KMS-11 (cell line): ENCODE measurements at regions not wholly inside any gene's neighbourhood (a gene's known extent, or its start where the extent isn't known, plus 50 kb on each side); places are given as distances from the start of the nearest gene placed in this dataset.

Experiments
- H2AFZ ChIP-seq: fragments of 200-600 bp; sonication (generic); 2 replicates; pipeline ENCODE4 v1.6.1; 2016; ENCODE audit warnings: antibody characterized with exemption, mixed run types, low read depth
- H3K27ac ChIP-seq: fragments of 200-600 bp; sonication (generic); 2 replicates; pipeline ENCODE4 v1.6.1; 2016; ENCODE audit warnings: mild to moderate bottlenecking, mixed run types
- H3K27me3 ChIP-seq: fragments of 200-600 bp; sonication (generic); 2 replicates; pipeline ENCODE4 v1.6.1; 2017; ENCODE audit warnings: mild to moderate bottlenecking, low read depth, mixed run types, moderate library complexity; ENCODE audit not compliant: insufficient read depth
- H3K36me3 ChIP-seq: fragments of 200-600 bp; sonication (generic); 2 replicates; pipeline ENCODE4 v1.6.1; 2017; ENCODE audit warnings: mild to moderate bottlenecking, mixed run types; ENCODE audit not compliant: insufficient read depth
- H3K4me1 ChIP-seq: fragments of 200-600 bp; sonication (generic); 2 replicates; pipeline ENCODE4 v1.6.1; 2016; ENCODE audit warnings: mild to moderate bottlenecking, low read depth, mixed run types; ENCODE audit not compliant: poor library complexity, severe bottlenecking
- H3K4me2 ChIP-seq: fragments of 200-600 bp; sonication (generic); 2 replicates; pipeline ENCODE4 v1.7.0; 2016; ENCODE audit warnings: mild to moderate bottlenecking, mixed run types
- H3K4me3 ChIP-seq: fragments of 200-600 bp; sonication (generic); IDR thresholded peaks from 2 replicates; pipeline ENCODE4 v1.6.1; 2017; ENCODE audit warnings: low read depth, low read length, mixed read lengths; ENCODE audit not compliant: insufficient read depth
- H3K79me2 ChIP-seq: fragments of 200-600 bp; sonication (generic); 2 replicates; pipeline ENCODE4 v1.6.1; 2016; ENCODE audit warnings: low read depth, mixed run types; ENCODE audit not compliant: insufficient read depth
- H3K9ac ChIP-seq: fragments of 200-600 bp; sonication (generic); 2 replicates; pipeline ENCODE4 v1.6.1; 2016; ENCODE audit warnings: mild to moderate bottlenecking, mixed run types
- H4K20me1 ChIP-seq: fragments of 200-600 bp; sonication (generic); 2 replicates; pipeline ENCODE4 v1.6.1; 2016; ENCODE audit warnings: mild to moderate bottlenecking, mixed run types; ENCODE audit not compliant: insufficient read depth
- TF ChIP-seq, protein P1 (sequence below): fragments of 200-600 bp; sonication (generic); conservative IDR thresholded peaks from 2 replicates; pipeline ENCODE4 v1.6.1; 2017; ENCODE audit warnings: low read depth, mild to moderate bottlenecking, antibody characterized with exemption, low read length, moderate library complexity, mixed read lengths

DNA sequence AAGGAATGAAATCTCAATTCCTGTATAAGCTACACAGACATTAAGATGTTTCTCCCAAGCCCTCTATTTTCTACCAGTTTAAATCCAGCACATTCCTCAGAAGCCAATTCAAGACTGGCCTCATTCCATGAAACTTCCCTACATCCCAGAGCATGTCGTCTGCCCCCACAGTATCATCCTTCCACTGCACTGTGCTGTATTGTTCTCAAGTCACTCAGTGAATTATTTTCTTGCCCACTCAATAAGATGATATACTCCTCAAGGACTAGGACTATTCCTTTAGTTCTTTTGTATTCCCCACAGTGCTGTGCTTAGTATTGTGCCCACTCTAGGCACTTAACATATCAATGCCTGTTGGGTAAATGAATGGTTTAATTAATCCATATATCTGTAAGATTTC, 203.1 kb upstream of the BLID start:
- TF ChIP-seq, protein P1, sequence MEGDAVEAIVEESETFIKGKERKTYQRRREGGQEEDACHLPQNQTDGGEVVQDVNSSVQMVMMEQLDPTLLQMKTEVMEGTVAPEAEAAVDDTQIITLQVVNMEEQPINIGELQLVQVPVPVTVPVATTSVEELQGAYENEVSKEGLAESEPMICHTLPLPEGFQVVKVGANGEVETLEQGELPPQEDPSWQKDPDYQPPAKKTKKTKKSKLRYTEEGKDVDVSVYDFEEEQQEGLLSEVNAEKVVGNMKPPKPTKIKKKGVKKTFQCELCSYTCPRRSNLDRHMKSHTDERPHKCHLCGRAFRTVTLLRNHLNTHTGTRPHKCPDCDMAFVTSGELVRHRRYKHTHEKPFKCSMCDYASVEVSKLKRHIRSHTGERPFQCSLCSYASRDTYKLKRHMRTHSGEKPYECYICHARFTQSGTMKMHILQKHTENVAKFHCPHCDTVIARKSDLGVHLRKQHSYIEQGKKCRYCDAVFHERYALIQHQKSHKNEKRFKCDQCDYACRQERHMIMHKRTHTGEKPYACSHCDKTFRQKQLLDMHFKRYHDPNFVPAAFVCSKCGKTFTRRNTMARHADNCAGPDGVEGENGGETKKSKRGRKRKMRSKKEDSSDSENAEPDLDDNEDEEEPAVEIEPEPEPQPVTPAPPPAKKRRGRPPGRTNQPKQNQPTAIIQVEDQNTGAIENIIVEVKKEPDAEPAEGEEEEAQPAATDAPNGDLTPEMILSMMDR, result no peak
- Histone ChIP-seq H3K4me1 (no peaks in the 10 kb centered on the region), H3K4me3 (no peak overlapping the region), H2AFZ (no peak overlapping the region), H3K9ac (no peak overlapping the region), H3K4me2 (no peak overlapping the region), H3K36me3 (no peaks in the 10 kb centered on the region), H4K20me1 (no peaks in the 10 kb centered on the region), H3K79me2 (no peaks in the 10 kb centered on the region), H3K27me3 (no peaks in the 10 kb centered on the region), H3K27ac (no peak overlapping the region)

- Histone ChIP-seq H3K4me3 (no peak overlapping the region), H3K27me3 (no peaks in the 10 kb centered on the region), H3K27ac (no peak overlapping the region), H3K79me2 (no peaks in the 10 kb centered on the region), H4K20me1 (no peaks in the 10 kb centered on the region), H2AFZ (no peak overlapping the region), H3K36me3 (no peaks in the 10 kb centered on the region), H3K4me1 (no peaks in the 10 kb centered on the region), H3K9ac (no peak overlapping the region), H3K4me2 (no peak overlapping the region)
- TF ChIP-seq, protein P1, result no peak
Observed at GRCh38 chr11:122317305-122317704, 201.3 kb upstream of the BLID start.

- TF ChIP-seq, protein P1, result no peak
- no peak overlapping the region for H3K4me2 ChIP-seq
- H3K36me3 ChIP-seq, result no peaks in the 10 kb centered on the region
- H3K27ac ChIP-seq, result no peak overlapping the region
- H3K4me3 ChIP-seq, result no peak overlapping the region
- no peaks in the 10 kb centered on the region for H4K20me1 ChIP-seq
- no peaks in the 10 kb centered on the region for H3K4me1 ChIP-seq
- no peaks in the 10 kb centered on the region for H3K79me2 ChIP-seq
- no peak overlapping the region for H3K9ac ChIP-seq
- H2AFZ ChIP-seq, result no peak overlapping the region
- no peaks in the 10 kb centered on the region for H3K27me3 ChIP-seq
Observed at GRCh38 chr11:122313581-122313980, 197.6 kb upstream of the BLID start.

GRCh38 chr11:122311216-122311755, 195.3 kb upstream of the BLID start:
- Histone ChIP-seq H3K27ac (no peak overlapping the region), H3K4me1 (no peaks in the 10 kb centered on the region), H3K27me3 (no peaks in the 10 kb centered on the region), H3K79me2 (no peaks in the 10 kb centered on the region), H3K9ac (no peak overlapping the region), H3K4me3 (no peak overlapping the region), H3K4me2 (no peak overlapping the region), H2AFZ (no peak overlapping the region), H4K20me1 (no peaks in the 10 kb centered on the region), H3K36me3 (no peaks in the 10 kb centered on the region)
- TF ChIP-seq, protein P1, result no peak
